GM10248 (cell line): ENCODE measurements at regions not wholly inside any gene's neighbourhood (a gene's known extent, or its start where the extent isn't known, plus 50 kb on each side); places are given as distances from the start of the nearest gene placed in this dataset.
"Not testable (repeated sequence)": the region's sequence is repeated elsewhere in the genome, so short reads cannot be mapped to it uniquely, and the experiment has no call there.

Source experiments
- CTCF ChIA-PET: fragments of 300-600 bp; sonication (Branson Sonifier 250); formaldehyde crosslinking; extraction: SDS; loops from one replicate; lab custom pipeline; 2021; ENCODE audit warnings: antibody characterized with exemption; lab: Yijun Ruan, JAX
- POLR2A ChIA-PET: fragments of 350-650 bp; sonication (Branson Sonifier 250); formaldehyde crosslinking; extraction: SDS; loops from one replicate; lab custom pipeline; 2020; ENCODE audit warnings: antibody characterized with exemption; lab: Yijun Ruan, JAX
- DNase-seq: peaks from one replicate; pipeline ENCODE4 v3.0.0; 2012; ENCODE audit errors: extremely low spot score

GRCh38 chr2:87525497-87525991 is 222.3 kb upstream of the PLGLB2 start:
- CTCF ChIA-PET, DNase-seq, POLR2A ChIA-PET: not testable (repeated sequence)

GRCh38 chr2:87526258-87526657 is 221.6 kb upstream of the PLGLB2 start:
- DNase-seq, POLR2A ChIA-PET, CTCF ChIA-PET: not testable (repeated sequence)

GRCh38 chr2:87531968-87532715 is 215.7 kb upstream of the PLGLB2 start:
- DNase-seq, POLR2A ChIA-PET, CTCF ChIA-PET: not testable (repeated sequence)

DNA sequence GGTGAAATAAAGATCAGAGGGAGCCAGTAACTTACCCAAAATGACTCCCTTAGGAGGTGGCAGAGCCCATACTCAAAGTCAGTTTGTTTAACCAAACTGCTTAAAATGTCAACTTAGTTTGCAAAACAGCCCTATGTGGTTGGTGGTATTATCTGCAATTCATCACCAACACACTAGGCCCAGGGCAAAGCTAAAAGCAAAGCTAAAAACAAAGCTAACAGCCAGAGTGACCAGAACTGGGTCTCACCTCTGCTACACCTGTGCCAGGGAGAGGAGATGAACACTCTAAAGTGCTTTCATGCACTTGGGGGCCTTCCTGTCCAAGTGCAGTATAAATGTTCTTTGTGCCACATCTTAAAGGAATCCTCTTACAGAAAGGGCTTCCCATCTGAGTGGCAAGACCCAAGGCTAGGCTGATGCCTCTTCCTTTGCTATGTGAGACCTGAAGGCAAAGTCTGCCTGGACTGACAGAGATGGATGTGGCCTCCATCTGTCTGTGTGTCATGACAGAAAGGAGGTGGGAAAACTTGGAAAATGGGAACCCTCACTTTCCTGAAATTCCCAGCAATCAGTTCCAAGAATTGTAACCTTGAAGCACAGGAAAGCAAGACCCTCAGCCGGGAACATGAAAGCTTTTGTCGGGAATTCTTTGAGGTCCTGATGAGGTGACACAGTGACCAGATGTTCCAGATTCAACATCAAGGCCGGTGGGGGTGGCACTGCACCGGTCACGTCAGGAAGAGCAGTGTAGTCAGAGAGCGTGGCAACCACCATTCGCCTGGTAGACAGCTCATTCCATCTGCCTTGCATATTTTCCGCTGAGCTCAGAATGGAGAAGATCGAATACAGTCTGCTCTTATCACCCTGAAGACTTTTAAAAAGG is 214.3 kb upstream of the PLGLB2 start:
- POLR2A ChIA-PET, DNase-seq: not testable (repeated sequence)

DNA sequence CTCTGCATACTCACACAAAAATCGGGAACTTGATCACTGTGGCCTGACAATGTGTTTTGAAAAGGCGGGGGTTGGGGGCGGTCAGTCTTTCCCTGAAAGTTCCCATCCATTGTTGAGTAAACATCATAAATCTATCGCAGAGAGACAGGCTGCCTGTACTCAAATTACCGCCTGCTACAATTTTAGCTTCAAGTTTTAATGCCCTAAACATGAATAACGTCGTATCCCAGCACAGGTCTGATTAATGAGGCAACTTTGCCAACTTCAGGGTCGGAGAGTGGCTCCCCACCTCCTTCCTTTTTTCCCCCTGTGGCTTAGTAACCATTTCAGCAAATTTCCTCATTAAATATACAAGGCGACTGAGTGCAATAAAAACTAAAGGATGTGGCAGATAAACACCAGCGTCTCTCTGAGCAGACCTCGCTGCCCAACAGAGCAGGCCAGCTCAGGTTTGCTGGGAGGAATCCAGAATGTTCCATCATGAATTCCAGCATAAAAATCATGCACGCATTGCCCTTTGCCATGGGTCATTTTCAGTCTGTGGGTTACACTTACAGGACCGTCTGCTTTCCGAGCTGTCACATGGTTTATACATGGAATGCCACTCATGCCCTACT is 213.5 kb upstream of the PLGLB2 start:
- DNase-seq, POLR2A ChIA-PET, CTCF ChIA-PET: not testable (repeated sequence)

More for the DNA sequence above, 214.3 kb upstream of the PLGLB2 start:
- CTCF ChIA-PET, result not testable (repeated sequence)

DNA sequence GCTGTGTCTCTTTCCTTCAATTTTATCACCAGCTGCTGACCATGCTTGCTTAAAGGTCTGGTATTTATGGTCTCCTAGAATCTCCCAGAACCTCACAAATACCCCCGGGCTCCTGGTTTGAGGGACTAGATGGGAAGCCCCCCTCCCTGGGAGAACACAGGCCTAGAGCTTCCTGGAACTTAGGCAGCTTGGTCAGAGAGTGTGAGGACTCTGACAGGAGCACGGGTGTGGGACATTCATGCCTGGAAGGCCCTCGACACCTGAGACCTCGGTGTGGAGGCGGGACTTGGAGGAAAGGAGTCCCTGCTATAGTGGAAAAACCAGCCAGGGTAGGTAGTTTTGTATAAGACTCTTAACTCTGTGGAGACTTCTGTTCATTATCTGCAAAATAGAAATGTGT is 211.5 kb upstream of the PLGLB2 start:
- CTCF ChIA-PET, DNase-seq, POLR2A ChIA-PET: not testable (repeated sequence)

- POLR2A ChIA-PET, DNase-seq, CTCF ChIA-PET: not testable (repeated sequence)
Measured at GRCh38 chr2:87537251-87537671, 210.6 kb upstream of the PLGLB2 start.

DNA sequence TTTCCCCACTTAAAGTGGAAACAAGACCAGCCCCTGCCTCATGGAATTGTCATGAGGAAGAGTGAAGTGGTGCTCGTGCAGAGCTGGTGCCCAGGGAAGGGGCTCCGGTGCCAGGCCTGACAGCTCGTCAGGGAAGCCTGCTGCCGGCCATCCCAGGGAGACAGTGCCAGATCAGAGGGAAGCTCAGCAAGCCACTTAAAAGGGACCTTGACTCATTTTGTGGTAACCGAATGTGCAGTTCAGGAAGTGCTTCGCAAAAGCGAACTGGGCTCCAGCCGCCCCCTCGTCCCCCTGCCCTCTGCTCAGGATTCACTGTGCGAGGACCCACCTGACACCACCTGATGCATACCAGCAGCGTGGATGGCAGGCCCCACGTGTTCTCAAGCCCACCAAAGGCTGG is 209.6 kb upstream of the PLGLB2 start:
- DNase-seq, CTCF ChIA-PET, POLR2A ChIA-PET: not testable (repeated sequence)

- DNase-seq, POLR2A ChIA-PET: not testable (repeated sequence)
Measured at GRCh38 chr2:87539151-87539943, 208.5 kb upstream of the PLGLB2 start.

DNA sequence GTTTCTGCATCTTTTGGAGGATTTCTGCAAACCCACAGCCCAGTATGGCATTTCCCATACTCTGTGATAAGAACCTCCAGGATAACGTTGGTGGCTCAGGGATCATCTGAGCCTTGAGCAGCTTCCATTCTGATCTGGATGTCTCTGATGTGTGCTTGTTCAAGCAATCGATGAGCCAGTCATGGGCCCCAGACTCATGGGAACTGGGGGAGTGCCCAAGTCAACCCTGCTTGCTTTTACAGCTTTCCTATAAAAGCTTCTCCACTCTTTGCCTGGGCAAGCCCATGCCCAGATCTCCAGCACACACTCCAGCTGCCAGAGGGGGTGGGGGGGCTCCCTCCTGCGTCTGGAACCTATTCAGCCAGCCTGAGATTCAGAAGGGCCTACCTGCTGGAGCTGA is 207.6 kb upstream of the PLGLB2 start:
- DNase-seq, POLR2A ChIA-PET, CTCF ChIA-PET: not testable (repeated sequence)

More at GRCh38 chr2:87539151-87539943, 208.5 kb upstream of the PLGLB2 start:
- CTCF ChIA-PET, result not testable (repeated sequence)

GRCh38 chr2:87542599-87543174 is 205.2 kb upstream of the PLGLB2 start:
- DNase-seq, CTCF ChIA-PET, POLR2A ChIA-PET: not testable (repeated sequence)

DNA sequence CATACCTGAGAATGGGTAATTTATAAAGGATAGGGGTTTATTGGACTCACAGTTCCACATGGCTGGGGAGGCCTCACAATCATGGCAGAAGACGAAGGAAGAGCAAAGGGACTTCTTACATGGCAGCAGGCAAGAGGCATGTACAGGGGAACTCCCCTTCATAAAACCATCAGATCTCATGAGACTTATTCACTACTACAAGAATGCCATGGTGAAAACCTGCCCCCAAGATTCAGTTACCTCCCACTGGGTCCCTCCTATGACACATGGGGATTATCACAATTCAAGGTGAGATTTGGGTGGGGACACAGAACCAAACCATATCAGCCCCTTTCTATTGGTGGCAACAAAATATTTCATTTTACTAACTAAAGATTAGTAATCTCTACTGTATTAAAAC is 204.1 kb upstream of the PLGLB2 start:
- DNase-seq, POLR2A ChIA-PET, CTCF ChIA-PET: not testable (repeated sequence)

DNA sequence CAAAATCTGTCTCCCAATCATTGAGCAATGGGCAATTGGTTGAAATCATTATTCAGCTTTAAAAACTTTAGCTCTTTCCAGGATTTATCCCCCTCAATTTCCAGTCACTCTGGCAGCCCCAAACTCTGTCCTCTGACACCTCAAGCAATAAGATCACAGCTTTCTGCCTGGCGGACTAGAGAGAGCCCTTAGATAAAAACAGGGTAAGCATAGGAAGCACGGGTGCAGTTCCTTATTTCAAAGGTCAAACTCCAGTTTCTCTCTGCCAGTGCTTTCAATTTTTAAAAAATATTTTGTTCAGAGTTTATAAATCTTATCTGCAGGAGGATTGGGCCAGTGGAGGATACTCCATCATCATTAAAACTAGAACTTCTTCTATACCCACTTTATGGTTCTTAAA is 200.8 kb upstream of the PLGLB2 start:
- POLR2A ChIA-PET, DNase-seq, CTCF ChIA-PET: not testable (repeated sequence)

- POLR2A ChIA-PET, CTCF ChIA-PET, DNase-seq: not testable (repeated sequence)
Measured at GRCh38 chr2:87547966-87548365, 199.9 kb upstream of the PLGLB2 start.

GRCh38 chr2:87548681-87549536 is 199.0 kb upstream of the PLGLB2 start:
- POLR2A ChIA-PET, DNase-seq, CTCF ChIA-PET: not testable (repeated sequence)

- POLR2A ChIA-PET, DNase-seq, CTCF ChIA-PET: not testable (repeated sequence)
Measured at GRCh38 chr2:87549561-87550202, 198.2 kb upstream of the PLGLB2 start.
